ENCODE measurements at regions not wholly inside any gene's neighbourhood (a gene's known extent, or its start where the extent isn't known, plus 50 kb on each side); places are given as distances from the start of the nearest gene placed in this dataset.

DNA sequence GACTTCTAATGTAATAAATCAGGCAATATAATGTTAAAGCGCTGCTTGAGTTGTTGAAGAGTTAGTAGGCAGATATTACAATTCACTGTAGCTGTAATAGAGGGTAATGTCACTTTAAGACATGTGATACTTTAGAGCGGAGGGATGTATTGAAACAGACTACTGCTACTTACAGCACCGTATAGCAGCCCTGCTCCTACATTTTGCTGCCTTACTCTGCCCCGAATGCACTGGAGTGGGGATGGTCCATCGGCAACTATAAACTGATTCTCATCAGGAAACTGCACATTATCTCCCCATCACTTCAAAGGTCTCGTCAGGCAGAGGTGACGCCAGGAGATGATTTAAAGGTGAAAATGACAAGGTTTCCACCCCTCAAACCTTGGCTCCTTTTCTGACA, 349.7 kb upstream of the SUCLG2 start:
- no peak for TF ChIP-seq POLR2AphosphoS5 (IDR thresholded peaks at IDR 0.05; ENCODE audit: insufficient read depth, low read depth, low read length)
- TF ChIP-seq, protein P1, sequence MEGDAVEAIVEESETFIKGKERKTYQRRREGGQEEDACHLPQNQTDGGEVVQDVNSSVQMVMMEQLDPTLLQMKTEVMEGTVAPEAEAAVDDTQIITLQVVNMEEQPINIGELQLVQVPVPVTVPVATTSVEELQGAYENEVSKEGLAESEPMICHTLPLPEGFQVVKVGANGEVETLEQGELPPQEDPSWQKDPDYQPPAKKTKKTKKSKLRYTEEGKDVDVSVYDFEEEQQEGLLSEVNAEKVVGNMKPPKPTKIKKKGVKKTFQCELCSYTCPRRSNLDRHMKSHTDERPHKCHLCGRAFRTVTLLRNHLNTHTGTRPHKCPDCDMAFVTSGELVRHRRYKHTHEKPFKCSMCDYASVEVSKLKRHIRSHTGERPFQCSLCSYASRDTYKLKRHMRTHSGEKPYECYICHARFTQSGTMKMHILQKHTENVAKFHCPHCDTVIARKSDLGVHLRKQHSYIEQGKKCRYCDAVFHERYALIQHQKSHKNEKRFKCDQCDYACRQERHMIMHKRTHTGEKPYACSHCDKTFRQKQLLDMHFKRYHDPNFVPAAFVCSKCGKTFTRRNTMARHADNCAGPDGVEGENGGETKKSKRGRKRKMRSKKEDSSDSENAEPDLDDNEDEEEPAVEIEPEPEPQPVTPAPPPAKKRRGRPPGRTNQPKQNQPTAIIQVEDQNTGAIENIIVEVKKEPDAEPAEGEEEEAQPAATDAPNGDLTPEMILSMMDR (IDR thresholded peaks at IDR 0.05; ENCODE audit: extremely low read depth in 1 of 2, insufficient read depth in 1 of 2, low read depth in 1 of 2, low read length in 2 of 2): no peak
- no peak for TF ChIP-seq POLR2A (IDR thresholded peaks at IDR 0.05; ENCODE audit: low read depth, low read length)
- TF ChIP-seq, protein P2, sequence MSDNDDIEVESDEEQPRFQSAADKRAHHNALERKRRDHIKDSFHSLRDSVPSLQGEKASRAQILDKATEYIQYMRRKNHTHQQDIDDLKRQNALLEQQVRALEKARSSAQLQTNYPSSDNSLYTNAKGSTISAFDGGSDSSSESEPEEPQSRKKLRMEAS (IDR thresholded peaks at IDR 0.05; ENCODE audit: insufficient read depth, insufficient read length): no peak
- no peak for TF ChIP-seq GATA2 (IDR thresholded peaks at IDR 0.05; ENCODE audit: insufficient read depth, insufficient read length, low read depth, low read length)
- TF ChIP-seq EZH2 (IDR thresholded peaks at IDR 0.05; ENCODE audit: borderline replicate concordance, low read depth, low read length, severe bottlenecking): no peak

Data from endothelial cell of umbilical vein (primary cell).